A204.1 (cell line): ENCODE measurements at regions not wholly inside any gene's neighbourhood (a gene's known extent, or its start where the extent isn't known, plus 50 kb on each side); places are given as distances from the start of the nearest gene placed in this dataset.
"Not testable (repeated sequence)": the region's sequence is repeated elsewhere in the genome, so short reads cannot be mapped to it uniquely, and the experiment has no call there.

Experiments used
- FAIRE-seq: peaks from 2 replicates; lab custom pipeline; 2012; peaks lifted over from hg19 to GRCh38; lab: Jason Lieb, UNC

DNA sequence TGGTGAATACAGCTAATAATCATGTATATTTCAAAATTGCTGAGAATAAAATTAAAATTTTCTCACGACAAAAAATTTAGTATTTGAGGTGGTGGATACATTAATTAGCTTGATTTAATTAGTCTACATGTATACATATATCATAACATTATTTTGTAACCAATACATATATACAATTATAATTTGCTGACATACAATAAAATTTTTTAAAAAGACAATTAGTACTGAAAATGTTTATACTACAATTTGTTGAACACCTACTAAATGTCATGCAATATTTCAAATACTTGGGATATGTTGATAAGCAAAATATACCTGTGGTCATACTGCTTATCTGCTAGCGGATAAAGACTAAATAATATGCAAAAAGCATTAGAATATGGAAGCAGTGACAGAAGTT lies 586.5 kb downstream of the SLITRK6 start:
- no peak for FAIRE-seq

DNA sequence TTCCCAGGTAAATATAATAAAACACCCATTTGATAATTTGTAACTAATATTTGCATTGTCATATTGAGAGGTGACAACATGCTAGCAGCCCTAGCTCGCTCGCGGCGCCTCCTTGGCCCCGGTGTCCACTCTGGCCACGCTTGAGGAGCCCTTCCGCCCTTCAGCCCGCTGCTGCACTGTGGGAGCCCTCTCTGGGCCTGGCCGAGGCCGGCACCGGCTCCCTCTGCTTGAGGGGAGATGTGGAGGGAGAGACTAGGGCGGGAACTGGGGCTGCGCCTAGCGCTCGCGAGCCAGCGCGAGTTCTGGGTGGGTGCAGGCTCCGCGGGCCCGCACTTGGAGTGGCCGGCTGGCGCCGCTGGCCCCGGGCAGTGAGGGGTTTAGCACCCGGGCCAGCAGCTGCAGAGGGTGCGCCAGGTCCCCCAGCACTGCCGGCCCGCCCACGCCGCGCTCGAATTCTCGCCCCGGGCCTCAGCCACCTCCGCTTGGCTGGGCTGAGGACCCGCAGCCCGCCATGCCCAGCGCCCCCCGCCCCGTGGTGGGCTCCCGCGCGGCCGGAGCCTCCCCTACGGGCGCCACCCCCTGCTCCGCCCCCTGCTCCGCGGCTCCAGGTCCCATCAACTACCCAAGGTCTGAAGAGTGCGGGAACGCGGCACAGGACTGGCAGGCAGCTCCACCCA lies 594.4 kb downstream of the SLITRK6 start:
- FAIRE-seq: no peak

DNA sequence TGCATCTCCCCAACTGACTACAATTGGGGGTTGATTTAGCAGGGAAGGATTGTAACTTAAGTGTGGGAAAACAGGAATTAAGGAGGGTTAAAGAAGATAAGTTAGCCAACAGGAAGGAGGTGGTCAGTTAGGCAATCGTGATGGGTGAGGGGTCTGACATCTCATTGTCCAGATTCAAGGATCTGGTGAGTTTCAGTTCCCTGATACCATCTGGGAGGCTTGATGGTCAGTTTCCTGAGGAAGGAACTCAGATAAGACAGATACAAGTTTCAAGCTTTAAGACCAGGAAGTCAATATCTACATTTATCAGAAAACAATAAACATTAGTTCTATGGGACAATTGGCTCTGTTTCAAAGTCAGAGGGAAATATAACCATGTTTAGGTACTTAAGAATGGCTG lies 601.8 kb downstream of the SLITRK6 start:
- FAIRE-seq: no peak

DNA sequence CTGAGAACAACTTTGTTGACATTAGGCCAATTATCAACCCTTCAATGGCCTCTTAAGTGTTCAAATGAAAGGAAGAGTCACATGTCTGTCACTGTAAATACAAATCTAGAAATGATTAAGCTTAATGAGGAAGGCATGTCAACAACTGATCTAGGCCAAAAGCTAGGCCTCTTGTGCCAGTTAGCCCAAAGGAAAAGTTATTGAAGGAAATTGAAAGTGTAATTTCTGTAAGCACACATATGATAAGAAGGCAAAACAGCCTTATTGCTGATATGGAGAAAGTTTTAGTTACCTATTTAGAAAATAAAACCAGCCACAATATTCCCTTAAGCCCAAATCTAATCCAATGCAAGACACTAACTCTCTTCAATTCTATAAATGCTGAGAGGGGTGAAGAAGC lies 604.7 kb downstream of the SLITRK6 start:
- FAIRE-seq: no peak

DNA sequence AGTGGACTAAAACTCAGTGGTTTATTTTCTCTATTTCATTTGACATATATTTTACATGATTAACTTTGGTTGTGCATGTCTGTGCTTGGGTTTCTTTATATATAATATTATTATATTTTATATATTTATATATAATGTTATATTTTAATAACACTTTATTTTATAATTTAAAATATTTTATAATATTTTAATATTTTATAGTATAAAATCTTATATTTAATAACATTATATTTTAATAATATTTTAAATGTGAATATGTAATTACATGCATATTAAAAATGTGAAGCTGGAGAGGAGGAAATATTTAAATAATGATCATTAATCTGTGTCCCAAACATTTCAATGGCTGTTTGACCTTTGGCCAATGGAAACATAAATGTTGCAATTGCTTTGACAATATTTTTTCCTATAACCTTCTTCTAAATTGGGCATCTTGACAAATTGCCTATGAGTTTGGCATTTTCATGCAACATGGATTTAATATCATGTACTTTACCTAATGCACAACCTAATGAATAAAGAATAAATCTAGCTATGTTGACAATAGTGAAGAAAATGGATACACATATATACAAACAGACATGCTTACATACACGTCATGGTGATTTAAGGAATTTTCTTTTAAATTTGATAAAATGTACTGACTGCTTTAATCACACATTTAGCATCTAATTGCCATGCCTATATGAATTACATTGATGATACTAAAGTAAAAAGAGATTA lies 607.1 kb downstream of the SLITRK6 start:
- FAIRE-seq: peak; percentile 98

DNA sequence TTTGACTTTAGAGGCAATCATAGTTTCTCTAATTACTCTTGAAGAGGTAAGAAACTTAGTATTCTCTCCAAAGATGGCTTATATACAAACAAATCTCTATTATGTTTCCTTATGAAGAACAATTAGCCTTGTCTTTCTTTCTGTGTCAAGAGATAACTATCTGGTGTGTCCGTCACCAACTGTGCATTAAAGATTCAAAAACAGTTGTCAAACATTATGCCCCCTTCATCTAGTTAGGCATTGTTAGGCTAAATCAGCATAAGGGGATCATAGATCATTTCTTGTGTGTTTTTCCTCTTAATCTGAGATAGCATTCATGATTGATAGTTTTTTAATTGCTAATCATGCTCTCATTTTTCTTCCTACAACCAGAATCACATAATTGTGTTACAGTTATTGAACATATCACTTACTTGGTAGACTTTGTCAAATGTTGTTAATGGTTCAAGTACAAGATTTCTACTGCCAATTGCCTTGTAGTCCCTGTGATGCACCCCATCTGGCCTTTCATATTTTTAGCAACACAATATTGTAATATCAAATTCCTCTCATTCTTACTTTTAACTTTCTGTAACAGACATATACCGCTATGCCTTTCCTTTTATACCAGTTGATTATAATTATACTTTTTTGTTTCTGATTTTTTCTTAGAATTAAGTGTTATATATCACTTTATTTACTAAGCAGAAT lies 612.7 kb downstream of the SLITRK6 start:
- no peak for FAIRE-seq

DNA sequence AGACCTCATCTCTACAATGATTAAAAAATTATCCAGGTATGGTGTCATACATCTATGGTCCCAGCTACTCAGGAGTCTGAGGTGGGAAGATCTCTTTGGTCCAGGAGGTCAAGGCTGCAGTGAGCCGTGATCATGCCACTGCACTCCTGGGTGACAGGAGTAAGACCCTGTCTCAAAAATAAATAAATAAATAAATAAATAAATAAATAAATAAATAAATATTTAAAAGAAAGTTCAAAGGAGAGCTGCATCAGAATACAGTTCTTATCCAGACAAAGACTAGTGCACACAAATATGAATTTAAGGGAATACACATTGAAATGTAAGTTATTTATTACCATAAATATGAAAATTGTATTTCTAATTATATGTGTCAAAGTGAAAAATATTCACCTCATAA lies 624.9 kb downstream of the SLITRK6 start:
- no peak for FAIRE-seq

DNA sequence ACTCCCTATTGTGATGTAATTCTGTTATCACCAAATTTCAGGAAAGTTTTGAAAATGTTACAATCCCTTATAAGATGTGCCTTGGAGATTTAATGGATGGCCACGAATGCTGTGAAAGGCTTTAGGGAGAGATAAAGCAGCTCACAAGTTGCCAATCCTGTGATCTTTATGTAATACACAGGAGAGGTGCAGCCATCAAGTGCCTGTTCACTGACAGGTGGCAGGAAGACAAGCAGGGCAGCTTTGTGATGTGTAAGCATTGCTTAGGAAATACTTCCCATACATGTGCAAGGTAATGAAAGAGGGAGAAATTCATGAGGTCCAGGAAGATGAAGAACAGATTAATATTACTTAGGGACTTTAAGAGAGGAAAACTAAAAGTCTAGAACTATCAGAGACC lies 628.8 kb downstream of the SLITRK6 start:
- no peak for FAIRE-seq

DNA sequence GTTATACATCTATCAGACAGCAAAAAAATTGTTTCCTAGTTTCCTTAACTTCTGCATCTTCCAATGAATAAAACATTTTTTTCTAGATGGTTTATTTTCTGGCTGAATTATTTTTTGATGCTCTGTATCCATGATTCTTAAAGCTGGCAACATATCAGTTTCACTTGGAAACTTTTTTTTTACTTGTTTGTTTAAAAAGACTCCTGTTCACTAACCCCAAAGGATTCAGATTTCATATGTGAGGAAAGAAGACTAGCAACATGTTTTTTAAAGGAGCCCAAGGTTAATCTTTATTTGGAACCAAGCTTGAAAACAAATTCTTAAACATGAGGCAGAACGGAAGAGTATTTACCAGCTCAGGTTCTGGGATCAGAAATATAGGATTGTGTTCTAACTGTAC lies 632.3 kb downstream of the SLITRK6 start:
- FAIRE-seq: no peak

DNA sequence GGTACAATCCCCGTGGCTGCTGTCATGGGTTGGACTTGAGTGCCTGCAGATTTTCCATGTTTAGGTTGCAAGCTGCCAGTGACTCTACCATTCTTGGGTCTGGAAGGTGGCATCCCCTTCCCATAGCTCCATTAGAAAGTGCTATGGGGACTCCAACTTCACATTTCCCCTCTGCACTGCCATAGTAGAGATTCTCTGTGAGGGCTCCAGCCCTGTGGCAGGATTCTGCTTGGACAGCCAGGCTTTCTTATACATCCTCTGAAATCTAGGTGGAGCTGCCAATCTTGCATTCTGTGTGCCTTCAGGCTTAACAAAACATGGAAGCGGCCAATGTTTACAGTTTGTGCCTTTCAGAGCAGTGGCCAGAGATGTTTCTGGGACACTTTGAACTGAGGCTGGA lies 636.2 kb downstream of the SLITRK6 start:
- FAIRE-seq: no peak

DNA sequence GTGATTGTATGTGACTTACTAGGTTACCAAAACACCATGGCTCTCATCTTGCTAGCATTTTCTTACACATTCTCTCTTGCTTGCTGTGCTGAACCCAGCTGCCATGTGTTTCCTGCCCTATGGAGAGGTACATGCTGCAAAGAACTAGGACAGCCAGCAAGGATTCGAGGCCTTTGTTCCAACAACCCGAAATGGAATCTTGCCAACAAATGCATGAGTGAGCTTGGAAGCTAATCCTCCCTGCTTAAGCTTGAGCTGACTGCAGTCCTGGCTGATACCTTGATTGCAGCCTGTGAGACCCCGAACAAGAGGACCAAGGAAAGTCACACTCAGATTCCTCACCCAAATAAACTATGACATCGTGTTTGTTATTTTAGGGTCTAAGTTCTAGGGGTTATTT lies 651.2 kb downstream of the SLITRK6 start:
- FAIRE-seq: no peak

DNA sequence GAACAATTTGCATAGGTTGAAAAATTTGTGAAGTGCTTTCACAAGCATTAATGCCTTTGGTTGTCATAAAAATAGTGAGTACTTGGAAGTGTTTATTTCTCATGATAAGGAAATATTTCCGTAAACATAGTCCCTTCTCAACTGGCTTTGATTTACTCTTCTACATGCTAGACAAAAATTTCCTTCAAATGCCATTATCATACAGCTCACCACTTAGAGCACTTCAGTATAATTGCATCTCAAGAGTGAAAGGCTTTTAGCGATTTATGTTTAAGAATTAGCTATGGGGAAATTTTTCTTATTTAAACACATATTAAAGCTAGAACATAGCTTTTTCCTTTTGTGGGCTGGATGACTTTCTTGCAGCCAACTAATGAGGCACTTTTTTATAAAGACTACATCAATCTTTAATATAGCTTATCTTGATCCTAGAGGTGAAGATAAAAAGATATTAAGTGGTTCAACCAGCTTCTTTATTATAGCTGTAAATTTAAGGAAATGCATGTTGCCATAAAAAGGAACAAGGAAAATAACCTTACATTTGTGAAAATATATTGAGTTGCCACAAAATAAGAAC lies 656.8 kb downstream of the SLITRK6 start:
- FAIRE-seq: no peak

DNA sequence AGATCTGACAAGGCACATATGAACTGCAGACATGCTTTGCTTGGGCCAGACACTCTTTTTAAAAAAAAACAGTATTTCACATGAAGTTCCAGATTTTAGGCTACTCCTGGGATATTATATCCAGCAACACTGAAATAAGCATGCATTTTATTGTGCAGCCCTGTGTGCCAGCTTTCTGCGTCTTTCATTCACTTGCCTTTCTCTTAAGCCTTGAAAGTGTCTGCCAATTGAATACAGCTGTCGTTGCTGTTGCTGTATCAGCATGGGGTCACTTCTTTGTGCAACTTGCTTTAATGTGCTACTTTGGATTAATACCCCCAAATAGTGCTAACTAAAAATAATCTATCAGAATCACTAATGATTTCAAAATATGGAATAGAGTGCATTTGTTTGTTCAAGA lies 657.8 kb downstream of the SLITRK6 start:
- FAIRE-seq: no peak

DNA sequence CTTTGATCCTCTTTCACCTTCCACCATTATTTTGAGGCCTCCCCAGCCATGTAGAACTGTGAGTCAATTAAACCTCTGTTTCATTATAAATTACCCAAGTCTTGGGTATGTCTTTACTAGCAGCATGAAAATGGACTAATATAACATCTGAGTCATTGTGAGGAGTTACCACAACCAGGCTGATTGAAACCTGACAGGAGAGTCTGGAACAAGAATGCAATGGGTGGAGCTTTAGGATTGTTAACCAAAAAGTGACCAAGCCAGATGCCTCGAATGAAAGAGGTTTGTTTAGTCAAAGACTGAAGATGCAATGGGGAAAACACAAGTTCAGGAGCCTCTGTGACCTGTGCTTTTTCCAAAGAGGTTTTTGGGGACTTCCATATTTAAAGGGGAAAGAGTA lies 659.0 kb downstream of the SLITRK6 start:
- no peak for FAIRE-seq

DNA sequence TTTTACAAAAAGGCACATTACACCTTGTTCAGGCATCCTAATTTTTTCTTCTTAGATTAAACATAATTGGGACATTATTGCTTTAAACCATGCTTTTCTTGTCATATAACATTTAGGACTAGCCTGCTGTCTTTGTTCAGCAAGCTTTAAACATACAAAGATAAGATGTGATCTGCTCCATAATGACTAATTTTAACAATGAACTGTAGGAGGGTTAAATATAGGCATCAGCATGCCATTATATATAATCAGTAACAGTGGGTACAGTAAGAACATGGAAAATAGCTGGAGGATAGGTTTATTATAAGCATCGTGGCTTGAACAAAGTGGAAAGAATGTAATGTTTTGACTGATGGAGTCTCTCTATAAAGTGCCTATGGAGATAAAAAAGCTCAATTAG lies 661.7 kb downstream of the SLITRK6 start:
- FAIRE-seq: no peak

DNA sequence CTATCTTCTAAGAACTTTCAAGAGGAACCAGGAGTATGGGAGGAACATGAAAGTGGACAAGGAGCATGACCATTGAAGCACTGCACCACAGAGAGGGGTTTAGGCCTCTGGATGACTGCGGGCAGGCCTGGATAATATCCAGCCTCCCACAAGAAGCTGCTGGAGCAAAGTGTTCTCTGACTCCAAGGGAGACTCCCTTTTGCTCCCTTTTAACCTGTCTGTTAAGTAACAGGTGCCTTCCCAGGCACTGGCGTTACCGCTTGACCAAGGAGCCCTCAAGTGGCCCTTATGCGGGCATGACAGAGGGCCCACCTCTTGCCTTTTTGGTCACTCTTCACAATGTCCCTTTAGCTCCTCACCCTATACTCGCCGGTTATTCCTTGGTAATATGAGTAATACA lies 666.2 kb downstream of the SLITRK6 start:
- FAIRE-seq: no peak

DNA sequence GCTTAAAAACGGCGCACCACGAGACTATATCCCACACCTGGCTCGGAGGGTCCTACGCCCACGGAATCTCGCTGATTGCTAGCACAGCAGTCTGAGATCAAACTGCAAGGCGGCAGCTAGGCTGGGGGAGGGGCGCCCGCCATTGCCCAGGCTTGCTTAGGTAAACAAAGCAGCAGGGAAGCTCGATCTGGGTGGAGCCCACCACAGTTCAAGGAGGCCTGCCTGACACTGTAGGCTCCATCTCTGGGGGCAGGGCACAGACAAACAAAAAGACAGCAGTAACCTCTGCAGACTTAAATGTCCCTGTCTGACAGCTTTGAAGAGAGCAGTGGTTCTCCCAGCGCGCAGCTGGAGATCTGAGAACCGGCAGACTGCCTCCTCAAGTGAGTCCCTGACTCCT lies 675.7 kb downstream of the SLITRK6 start:
- not testable (repeated sequence) for FAIRE-seq

DNA sequence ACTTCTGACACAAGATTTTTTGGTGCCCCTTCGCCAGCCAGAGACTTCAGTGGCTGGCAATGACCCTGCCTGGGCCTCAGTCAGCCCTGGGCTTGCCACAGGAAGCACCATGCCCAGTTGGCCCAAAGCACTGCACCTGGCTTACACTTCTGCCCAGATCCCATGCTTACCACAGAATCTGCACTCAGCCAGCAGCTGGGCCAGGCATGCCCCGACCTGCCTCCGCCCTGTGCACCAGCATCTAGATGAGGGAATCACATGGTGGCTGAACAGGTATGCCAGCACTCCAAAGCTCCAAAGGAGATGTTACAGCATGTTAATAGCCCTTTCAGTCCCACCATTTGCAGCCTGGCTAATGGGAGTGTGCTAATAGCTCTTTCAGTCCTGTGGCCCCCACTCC lies 690.9 kb downstream of the SLITRK6 start:
- FAIRE-seq: no peak

DNA sequence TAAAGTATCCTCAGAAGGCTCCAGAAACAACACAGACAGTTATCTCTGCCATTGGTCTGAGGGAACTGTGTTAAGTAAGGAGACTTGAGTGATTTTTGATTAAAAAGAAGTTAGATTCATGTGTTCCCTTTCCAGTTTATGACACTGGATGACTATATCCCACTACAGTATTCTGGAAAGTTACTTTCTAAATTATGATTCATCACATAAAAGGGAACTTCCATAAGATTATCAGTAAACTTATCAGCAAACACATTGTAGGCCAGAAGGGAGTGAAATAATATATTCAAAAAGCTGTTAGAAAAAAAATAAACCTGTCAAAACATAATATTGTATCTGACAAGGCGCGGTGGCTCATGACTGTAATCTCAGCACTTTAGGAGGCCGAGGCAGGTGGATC lies 700.0 kb downstream of the SLITRK6 start:
- FAIRE-seq: no peak

DNA sequence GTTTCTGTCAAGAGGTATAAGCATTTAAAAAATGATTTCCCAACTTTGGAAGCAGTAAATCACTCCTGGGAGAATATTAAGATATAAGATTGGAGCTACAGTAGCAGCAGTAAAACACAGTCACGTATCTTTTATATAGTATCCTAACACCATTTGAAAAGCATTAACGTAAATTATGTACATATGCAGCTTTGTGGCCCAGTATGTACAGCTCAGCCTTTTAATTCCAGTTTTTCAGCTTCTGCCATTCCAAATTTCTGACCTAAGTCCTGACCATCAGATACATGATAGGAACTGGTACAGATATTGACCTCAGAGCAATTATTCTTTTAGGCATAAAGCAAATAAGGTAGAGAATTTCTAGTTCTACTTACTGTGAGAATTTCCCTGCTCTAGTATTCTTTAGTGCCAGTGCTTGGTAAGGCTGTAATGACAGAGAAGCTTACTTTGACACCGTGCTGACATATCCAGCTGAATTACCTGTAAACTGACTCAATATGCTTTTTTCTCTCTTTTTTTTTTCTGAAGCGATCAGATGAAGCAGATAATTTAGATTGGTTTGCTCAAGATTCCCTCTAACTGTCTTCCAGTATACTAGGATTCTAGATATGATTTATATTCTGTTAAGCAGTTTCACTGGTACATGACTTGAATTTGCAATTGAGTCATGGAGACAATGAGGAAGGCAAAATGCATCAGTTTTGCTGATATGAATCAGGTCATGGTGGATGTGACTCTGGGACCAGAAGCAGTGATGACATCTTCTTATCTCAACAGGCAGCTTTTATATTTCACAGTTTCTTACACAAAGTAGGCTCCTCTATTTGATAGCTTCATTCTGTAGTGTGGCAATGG lies 703.6 kb downstream of the SLITRK6 start:
- FAIRE-seq: no peak

DNA sequence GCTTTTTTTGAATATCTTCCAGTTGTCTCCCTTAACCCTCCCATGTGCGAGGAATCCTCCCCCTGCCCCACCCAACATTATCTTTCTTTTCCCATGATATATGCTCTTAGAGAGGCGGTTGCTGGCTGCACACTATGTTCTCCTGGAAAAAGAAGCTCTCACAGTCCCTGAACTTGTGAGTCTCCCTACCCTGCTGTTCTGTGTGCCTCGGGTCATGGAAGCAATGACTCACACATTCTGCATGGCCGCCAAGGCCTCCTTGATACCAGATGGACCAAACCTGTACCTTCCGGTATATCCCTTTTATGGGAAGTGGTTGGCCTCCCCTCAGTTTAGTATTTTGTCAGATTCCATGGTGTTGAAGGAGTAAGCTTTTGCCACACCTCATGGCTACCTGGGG lies 705.4 kb downstream of the SLITRK6 start:
- no peak for FAIRE-seq

DNA sequence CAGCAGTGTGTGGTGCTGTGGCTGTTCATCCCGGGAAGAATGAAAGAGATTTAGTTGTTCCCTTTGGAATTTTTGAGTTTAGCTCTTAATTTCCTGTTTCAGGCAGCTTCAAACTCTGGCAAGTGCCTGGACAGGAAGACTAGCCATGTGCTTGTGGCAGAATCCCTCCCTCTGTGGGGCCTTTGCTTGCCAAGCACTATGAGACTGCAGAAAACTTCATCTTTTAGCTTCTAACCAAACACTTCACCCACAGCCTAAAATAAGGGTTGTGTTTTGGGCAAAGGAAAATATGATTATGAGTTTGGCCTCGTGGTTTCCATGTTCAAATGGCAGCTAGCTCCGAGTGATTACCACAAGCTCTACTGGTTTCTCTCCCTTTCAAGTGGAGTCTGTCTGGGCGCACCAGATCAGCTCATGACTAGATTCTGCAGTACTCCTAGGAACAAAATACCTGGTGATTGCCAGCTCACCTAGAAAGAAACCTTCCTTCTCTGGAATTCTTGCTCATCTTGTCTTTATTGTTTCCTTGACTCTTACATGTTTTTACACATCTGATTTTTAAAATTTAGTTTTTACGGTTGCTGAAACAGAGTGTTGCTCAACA lies 707.5 kb downstream of the SLITRK6 start:
- FAIRE-seq: no peak
